Superior temporal gyrus (tissue), 1 donor: ENCODE measurements at regions not wholly inside any gene's neighbourhood (a gene's known extent, or its start where the extent isn't known, plus 50 kb on each side); places are given as distances from the start of the nearest gene placed in this dataset.
A peak's percentile ranks its signal among the peaks of the same experiment; 100 is the strongest.
"Not testable (repeated sequence)": the region's sequence is repeated elsewhere in the genome, so short reads cannot be mapped to it uniquely, and the experiment has no call there.

Source experiments
- DNase-seq: peaks from one replicate; pipeline ENCODE4 v3.0.0-alpha.2; 2016; ENCODE audit errors: extremely low spot score

DNA sequence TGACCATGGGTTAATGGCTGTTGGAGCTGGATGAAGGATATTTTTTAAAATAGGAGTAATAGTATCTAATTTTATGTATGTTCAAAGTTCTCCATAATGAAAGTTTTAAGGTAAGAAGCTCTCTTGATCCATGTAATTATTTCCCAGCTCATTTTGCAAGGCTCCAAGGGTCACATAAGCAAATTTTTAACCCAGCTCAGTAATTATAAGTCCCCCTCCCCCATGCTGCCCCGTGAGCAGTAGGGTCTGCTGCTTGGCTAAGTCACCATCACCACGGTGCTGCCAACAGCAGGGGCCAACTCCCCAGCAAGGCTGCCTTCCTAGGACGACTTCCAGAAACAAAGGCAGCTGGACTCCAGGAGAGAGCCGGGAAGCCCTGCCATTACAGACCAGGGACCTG is 340.0 kb downstream of the FBXW7 start:
- no peak for DNase-seq

DNA sequence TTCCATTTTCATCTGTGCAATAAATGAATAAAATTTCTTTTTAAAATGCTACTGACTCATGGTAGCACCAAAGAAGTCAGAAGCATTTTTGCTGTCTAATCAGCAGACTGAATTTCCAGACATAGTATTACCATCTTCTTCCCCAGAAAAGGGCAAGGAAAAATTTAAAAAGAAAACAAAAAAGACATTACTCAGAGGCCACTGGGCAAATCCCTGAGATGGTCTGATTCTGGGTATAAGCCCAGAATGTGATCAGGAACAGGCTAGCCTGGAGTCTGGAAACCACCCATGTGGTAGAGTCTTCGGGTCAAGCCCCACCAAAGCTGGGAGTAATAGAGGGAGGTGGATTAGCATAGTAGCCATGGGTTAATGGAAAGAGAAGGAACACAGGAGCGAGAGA is 342.8 kb downstream of the FBXW7 start:
- no peak for DNase-seq

DNA sequence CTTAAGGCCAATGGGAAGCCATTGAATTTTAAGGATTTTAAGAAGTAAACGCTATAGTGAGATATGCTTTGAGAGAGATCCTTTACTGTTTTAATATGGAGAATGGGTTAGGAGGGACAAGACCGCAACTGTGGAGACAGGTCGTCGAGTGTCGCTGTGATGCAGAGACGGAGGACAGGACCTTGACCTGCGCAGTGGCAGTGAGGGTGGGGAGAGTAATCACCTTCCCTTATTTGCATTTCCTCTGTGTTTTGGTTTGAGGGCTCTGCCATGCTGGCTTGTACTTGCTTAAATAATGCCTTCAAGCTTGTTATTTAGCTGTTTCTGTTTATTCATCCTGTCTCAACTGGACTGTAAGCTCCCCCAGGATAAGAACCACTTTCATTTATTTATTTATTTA is 345.0 kb downstream of the FBXW7 start:
- DNase-seq = no peak

DNA sequence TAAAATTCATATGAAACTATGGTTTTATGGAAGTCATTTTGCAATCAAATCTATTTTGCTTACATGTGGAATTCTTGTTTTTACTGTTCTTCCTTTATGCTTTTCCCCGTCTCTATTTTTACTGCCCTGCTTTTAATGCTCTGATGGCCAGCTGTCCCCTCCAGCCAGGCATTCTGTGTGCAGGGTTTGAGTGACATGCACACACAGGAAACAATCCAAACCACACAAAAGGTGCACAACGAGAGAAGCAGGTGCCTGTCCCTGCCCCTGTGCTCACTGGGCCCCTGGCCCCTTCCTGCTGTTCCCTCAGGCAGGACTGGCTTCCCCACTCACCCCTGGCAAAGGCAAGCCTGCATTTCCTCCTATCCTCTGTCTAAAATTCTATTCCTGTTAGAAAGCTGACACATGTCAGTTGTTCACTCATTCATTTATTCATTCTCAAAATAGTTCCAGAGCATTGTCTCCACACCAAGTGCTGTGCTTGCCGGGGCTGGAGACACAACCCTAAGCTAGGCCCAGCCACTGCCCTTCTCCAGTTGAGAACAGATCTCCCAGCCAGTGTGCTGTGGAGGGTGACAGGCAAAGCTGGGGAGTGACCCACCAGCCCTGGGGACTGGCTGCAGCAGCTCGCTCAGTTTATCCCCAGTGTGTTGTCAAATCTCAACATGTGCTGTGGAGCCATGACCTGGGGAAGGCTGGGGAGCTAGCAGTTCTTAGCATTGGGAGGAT is 346.3 kb downstream of the FBXW7 start:
- DNase-seq = no peak

DNA sequence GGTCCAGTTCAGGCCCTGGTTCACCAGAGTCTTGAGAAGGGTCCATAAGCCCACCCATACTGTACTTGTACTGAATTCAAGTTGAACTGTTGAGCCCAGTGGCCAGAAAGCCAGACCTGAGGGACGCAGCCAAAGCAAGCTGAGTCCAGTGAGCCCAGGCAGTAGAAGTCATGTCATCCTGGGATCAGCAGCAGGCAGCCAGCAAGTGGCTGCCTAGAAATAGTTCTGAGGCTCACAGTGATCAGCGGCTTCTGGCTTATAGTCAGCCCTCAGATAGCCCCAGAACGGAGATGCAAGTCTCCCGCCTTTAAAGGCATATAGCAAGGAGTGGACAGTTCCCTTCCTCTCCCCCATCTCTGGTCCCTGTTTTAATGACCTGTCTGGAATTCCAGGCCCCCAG is 347.1 kb downstream of the FBXW7 start:
- no peak for DNase-seq

DNA sequence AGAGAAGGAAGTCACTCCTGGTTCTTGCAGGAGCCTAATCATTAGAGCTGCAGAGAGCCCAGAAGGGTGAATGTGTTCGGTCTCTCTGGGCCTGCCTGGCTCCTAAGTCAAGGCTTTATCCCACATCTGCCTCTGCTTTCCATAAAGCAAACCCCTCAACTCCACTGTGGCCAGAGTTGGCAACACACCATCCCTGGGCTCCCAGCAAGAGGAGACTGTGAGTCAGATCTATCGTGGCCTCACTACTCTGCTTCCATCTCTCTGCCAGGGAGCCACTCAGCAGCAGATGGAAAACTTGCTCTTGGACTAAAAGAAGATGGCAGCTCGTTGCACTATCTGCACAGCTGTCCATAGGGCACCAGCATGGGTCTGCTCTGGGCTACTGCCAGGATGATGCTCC is 348.2 kb downstream of the FBXW7 start:
- DNase-seq = no peak

DNA sequence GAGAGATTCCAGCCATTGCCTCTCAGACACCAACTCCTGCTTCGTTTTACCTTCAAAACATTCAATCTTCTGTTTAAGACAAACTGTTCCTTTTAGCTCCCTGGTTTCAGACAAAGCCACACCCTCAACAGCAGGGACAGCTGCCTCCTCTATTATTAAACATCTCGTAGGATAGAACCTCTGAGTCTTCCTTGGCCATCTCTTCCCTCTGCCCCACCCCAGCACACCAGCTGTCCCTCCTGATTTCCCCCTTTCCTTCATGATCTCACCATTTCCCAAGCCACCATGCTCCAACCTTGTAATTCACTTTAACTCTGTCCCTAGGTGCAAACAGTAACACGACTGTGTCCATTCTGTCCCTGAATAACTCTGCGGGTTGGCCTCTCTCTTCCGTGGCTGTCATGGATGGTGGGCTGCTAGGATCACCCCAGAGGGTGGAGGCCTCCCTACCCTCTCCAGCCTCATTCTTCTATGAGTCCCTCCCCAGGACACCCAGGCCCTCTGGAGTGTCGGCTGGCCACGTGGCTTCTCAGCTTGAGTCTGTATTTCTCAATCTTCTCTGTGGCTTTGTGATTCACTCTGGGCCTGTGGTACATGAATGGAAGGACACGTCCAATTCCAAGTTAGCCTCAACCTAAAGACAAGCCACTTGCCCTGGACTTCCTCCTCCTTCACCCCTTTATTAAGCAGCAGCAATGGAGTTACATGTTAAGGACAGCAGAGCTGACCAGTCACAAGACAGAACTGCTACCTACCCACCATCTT is 349.9 kb downstream of the FBXW7 start:
- no peak for DNase-seq

DNA sequence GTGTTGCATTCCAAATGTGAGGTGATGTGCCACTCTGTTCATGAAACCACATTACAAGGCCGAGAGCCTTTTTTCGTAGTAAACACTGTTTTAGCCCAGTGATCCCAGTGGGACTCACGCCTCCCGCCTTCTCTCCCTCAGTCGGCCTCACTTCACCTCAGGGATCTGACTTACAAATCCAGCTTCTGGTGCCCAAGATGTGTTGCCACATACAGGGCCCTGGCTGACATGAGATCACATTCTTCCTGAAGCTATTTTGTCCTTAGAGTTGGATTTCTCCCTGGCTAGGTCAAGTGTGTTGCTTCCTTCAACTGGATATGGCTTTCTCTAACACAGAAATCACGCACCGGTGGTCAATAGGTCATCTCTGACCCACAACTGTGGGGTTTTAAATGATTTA is 354.7 kb downstream of the FBXW7 start:
- DNase-seq = no peak

DNA sequence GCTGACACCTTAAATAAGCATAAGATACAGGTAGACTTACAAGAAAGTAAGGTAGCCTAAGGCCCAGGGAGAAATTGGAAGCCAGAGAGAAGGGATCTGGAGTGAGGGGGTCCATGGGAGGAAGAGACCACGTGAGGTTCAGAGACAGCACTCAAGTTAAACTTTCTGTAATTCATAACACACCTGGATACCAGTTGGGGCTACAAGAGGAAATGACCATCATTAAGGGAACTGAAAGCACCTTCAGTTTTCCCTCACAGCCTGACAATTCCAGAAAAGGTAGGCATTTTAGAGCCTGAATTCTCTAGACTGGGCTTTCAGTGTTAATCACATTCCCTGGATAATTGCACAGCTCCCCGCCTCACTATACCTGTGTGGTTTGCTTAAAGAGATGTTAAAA is 355.5 kb downstream of the FBXW7 start:
- no peak for DNase-seq

DNA sequence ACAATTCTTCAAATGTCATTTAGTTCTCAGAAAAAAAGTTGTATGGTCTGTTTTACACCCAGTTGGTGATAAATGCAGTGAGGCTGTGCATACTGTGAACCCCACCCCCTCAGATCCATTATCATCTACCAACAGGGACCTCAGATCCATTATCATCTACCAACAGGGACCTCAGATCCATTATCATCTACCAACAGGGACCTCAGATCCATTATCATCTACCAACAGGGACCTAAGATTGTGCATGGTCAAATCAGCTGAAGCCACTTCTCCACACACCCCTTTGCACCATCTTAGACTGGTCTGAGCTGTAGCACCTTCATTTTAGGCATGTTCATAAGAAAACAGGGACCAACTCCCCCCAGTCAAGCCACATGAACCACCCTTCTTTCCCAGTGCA is 358.4 kb downstream of the FBXW7 start:
- not testable (repeated sequence) for DNase-seq

DNA sequence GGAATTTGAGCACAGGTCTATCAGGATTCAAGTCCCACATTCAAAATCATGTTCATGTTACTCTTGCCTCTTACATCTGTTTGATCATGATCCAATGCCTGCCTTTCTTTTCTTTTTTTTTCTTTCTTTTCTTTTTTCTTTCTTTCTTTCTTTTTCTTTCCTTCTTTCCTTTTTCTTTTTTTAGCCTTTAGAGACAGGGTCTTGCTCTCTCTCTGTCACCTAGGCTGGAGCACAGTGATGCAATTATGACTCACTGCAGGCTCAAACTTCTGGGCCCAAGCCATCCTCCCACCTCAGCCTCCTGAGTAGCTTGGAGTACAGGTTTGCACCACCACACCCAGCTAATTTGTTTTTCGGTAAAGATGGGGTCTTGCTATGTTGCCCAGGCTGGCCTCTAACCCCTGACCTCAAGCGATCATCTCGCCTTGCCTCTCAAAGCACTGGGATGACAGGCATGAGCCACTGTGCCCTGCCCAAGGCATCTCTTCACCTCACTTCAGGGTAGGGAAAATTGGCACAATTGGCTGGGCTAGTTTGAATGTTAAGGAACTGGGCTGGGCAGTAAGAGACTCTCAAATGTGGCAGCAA is 359.2 kb downstream of the FBXW7 start:
- no peak for DNase-seq

DNA sequence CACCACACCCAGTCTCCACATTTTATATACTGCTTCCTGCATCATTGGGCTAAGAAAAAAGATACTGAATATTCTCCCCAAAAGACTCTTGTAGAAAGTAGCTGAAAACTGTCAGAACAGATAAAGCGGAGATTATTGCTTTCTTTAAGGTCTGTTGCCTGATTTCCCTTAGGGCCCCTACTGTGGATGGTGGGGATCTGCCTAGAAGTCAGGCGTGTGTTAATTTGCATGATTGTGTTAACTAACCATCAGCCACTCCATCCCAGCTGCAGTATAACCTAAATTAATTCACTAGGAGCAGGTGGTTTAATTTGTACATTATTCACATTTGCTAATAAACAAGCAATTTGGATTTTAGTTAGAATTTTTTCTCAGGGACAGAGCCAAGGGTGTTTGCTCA is 360.3 kb downstream of the FBXW7 start:
- DNase-seq = no peak

DNA sequence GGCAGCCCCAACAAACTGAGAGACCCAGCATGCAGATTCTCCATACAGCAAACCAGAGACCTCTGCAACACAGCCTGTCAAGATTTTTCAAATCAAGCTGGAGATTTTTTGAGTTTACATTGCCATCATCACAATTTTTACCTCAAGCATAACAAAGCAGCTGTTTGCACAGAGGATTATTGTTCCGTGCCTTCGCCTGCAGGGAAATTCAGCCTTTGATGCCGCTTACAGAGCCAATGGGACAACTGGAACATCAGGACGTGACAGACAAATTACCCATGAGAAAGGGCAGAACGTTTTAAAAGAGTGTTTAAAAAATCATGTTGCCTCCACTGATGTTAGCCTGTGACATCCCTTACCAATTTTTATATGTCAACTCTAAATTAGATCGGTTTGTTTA is 363.7 kb downstream of the FBXW7 start:
- DNase-seq = no peak

DNA sequence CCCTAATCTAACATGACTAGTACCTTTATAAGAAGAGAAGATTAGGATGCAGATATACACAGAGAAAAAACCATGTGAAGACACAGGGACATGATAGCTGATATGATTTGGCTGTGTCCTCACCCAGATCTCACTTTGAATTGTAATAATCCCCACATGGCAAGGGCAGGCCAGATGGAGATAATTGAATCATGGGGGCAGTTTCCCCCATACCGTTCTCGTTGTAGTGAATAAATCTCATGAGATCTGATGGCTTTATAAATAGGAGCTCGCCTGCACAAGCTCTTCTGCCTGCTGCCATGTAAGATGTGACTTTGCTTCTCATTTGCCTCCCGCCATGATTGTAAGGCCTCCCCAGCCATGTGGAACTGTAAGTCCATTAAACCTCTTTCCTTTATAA is 364.3 kb downstream of the FBXW7 start:
- no peak for DNase-seq

DNA sequence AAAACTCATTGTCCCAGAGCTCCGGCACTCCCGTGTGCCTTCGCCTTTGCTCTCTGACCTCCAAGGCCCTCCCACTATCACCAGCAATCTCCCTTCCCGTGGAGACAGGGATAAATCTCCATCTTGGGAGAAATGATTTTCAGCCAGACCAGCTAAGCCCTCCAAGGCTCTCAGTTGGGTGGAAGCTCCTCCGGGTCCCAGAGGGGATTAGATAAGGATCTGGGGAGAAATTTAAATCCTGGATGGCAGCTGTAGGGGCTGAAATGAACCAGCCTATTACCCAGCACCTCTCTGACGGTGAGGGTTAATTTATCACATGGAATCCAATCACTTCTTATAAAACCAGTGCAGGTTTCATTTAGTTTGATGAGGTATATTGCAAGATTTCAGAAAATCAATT is 366.2 kb downstream of the FBXW7 start:
- DNase-seq = no peak

DNA sequence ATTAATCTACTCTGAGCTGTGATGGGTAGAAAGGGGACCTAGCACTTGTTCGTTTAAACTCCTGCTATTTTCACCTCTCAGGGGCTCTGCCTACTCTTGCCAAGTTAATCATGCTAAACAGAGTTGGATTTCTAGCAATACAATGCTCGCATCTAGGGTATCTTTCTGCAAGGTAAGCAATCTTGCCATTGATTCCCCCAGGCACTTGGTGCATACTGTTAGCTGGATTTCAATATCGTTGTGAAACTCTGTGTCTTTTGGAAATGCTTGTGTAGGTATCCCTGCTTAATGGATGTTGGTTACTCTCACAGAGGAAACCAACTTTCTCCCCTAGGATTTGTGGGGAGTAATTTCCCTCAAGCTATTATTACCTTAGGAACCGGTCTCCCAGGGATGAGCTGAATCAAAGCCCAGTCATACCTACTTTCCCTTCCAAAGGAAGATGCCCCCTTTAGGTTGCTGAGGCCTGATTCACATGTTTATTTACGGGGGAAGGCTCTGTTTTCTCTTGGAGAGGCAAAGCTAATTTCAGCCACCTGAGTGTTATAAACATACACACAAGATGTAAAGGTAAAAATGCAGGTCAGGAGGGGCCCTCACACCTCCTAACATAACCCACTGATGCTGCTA is 366.8 kb downstream of the FBXW7 start:
- no peak for DNase-seq

DNA sequence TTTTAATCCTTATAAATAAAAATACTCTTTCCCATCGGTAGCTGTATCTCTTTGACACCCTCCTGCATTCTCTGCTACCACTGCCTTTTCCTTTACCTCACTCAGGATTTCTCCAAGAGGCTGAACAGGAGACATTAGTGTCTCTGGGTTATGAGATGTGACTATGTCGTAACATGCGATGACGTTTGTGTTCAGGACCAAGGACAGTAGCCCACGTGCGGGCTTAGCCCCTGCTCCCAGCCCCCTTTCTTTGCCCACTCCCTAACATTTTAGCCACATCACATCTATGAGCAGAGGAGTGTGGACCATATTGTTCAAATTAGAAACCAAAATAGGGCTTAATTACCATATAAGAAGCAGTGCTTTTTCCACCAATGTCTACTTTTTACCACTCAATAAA is 369.3 kb downstream of the FBXW7 start:
- DNase-seq = no peak

DNA sequence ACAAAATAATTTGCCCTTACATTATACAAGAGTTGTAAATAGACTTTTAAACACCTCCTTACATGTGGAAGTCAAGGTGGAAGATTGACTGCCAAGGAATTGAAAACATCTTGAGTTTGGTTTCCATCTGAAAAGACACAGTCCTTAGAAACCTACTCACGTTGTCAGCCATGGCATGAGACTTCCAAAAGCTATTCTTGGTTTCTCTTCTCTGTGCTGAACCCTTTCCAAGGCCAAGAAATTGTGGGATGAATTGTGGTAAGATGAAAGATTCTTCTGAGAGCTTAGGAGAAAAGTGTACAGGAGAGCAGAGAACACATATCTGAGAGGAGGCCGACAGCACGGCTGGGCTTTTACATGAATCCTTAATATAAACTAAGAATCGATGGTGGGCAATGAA is 370.0 kb downstream of the FBXW7 start:
- peak; percentile 73 for DNase-seq

DNA sequence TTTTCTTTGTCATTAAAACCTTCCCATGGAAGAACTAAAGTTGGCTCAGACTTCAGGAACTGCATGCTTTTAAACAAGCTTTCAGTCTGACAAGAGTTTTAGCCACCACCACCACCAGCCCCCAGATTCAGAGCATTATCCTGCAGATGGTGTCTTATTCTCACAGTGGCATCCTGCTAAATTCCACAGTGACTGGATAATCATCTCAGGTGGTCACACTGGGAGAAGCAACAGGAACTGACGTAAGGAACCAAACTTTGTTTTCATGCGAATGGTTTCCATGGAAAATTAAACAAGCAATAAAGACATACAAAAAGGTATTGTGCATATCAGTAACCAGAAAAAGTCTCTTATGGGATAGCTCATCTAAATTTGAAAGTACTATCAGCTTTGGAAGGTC is 370.7 kb downstream of the FBXW7 start:
- no peak for DNase-seq

DNA sequence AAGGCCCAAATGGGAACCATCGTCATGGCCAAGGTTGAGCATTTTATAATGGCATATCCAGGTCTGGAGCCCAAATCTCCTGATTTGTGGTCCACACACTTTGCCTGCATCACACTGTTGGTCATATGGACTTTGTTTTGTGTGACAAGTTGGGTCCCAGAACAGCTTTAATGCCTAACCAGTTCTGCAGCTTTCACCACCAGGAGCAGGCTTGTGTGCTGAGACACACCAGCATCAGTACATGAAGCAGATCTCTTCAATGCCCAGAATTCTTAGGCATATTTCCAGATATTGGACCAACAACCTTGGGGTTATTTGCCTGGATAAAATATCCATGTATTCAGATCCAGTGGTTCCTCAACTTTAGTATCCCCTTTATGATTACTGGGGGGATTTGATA is 371.3 kb downstream of the FBXW7 start:
- DNase-seq = no peak

DNA sequence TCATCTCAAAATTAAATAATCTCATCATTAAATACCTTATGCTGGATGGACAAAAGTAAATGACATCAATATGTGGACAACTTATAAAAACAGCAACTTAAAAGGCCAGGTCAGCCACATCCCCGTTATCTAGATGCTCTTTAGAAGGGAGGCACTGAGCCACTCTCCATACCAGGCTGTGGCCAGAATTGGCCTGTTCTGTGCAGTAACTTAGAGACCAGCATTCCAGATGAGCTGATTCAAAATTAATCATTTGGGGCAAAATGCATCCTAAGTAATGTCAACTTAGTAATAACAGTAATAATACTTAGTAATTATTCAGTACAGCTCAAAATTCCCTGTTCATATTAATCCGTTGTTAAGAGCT is 373.6 kb downstream of the FBXW7 start:
- DNase-seq = no peak

DNA sequence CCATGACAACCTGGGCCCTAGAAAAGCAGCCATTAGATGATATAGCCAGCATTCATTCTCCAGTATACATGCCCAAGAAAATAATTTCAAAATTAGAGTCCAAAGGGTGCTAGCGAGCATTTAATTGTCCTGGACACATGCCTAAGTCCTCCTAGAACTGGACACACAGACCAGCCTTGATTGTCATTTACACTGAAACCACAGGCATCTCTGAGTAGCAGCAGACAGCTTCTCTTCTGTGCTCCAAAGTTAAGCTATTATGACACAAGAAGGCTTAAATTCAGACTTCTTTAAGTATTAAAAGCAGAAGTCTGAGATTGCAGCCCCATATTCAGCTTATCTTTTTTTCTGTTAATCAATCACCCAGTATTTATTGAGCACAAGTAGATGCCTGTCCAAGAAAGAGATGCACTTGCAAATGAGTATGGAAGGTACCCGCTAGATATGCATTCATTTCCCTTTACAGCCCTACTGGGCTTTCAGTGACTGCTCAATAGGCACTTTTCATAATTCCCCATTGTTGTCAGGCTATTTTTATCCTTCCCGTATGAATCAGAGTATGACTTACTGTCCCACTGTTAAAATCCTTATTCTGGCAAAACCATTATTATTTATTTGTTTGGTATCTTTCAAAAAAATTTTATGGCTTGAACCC is 374.1 kb downstream of the FBXW7 start:
- no peak for DNase-seq
